ENCODE measurements at regions not wholly inside any gene's neighbourhood (a gene's known extent, or its start where the extent isn't known, plus 50 kb on each side); places are given as distances from the start of the nearest gene placed in this dataset.
"Not testable (repeated sequence)": the region's sequence is repeated elsewhere in the genome, so short reads cannot be mapped to it uniquely, and the experiment has no call there.

DNA sequence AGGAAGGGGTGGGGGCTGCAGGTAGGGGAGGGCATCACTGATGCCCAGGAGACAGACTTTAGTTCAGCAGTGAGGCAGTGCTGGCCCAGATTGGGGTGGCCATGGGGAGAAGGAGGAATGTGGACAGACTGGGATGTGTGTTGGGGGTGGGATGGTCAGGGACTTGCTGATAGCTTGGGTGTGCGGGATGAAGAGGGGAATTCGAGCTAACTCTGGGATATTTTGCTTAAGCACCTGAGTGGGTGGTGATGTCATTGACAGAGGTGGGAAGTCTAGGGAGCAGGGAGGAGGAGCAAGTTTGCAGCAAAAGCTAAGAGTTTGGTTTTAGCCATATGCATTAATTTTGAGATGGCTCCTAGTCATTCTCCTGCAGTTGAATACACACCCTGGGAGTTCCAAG is 207.5 kb downstream of the RPLP1 start:
- no peak for DNase-seq

DNA sequence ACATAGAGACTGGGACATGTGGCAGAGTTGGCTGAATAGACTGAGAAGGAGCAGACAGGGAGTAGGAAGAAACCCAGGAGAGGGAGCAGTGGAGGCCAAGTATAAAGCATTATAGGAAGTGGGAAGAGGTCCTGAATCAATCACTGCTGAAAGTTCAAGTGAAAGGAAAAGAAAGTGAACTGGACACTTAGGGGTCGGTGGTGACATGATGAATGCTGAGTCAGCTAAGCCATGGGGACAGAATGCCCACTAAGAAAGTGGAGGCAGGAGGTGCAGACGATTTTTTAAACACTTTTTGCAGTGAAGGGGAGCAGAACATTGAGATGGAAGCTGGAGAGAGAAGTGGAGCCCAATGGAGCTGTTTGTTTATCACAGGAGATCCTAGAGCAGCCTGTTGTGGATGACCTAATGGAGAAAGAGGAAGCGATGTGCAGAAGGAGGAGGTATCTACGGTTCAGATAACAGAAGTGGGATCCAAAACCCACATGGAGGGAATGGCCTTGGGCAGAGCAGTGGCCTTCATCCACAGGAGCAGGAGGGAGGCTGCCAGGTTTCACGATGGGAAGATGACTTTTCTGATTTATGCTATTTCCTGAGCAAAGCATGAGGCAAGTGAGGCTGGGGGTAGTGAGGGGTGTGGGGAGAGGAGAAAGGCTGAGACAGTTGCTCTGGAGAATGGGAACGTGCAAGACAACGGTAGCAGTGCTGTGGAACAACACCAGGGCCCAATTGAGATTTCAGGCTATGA is 208.2 kb downstream of the RPLP1 start:
- no peak for DNase-seq

DNA sequence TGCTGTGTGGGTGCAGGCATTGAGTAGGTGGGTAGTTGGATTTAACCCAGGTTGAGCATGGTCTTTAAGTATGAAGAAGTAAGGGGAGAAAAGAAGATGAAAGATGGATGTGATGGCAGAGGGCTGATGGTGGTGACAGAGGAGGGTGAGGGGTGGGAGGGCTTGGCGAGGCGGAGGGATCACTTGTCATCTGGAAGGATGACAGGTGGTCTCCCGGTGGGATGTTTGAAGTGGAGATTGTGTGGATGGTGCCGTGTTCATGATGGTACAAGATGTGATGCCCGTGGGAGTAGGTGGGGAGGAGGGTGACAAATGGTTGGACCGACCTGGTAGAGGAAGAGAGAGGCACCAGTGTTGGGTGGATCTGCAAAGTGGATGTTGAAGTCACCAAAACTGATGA is 208.8 kb downstream of the RPLP1 start:
- DNase-seq: no peak

DNA sequence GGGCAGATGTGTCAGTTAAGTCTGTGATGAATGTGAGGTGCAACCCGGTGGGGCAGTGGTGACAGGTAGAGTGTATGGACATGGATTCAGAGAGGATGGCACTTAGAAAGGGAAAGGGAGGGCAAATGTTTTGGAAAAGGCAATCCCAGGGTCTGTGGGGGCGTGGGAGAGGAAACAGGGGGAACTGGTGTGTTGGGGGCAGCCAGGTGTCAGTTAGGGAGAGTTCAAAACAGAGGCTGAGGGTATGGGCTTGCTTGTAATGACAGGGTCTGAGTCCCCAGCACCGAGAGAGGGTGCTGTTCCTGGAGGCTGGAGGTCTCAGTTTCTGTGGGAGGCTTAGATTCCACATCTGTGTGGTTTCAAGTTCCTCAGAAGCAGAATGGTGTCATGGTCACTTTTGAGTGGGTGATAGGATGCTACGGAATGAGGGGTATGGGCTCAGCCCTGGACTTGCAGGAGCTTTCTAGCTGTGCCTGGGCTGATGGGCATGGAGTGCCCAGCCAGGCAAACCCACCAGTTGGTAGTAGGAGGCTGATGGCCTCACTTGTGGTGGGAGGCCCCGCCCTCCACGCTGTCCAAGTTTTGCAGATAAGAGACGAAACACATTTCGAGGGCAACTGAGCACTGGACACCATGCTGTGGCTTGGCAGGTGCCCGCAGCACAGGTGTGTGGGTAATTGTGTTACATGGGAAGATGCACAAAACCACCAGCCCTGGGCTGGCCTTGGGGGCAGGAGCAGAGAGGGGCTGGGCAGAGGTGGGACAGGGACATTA is 209.4 kb downstream of the RPLP1 start:
- no peak for DNase-seq

DNA sequence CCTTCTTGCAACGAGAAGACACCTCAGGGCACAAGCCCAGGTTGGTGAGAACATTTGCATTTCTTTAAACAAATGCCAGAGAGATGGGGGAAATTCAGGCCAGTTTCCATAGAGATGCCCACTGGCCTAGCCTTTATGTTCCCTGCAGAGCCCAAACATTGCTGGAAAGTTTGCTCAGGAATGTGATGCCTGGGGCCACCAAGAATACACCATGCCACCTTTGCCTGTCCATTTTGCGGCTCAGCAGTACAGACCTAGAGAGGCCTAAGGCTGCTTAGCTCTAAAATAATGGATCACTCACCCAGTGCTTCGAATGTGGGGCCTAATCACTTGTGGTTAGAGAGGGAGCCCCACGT is 210.0 kb downstream of the RPLP1 start:
- DNase-seq: no peak

DNA sequence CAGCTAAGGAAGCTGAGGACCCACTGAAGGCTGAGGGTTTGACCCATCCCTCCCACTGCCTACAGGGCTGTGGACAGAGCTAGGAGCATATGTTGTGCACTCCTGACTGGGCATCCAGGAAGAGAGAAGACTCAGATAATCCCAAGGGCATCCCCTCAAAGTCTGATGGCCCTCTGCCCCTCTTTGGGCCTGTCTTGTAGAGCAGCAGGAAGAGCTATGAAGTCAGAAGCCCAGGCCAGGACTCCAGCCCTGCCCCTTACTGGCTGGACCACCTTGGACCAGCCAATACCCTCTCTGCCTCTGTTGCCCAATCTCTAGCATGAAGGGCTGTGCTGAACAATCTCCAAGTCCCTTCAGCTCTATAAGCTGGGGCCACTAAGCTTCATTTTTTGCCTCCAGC is 210.8 kb downstream of the RPLP1 start:
- DNase-seq: no peak

DNA sequence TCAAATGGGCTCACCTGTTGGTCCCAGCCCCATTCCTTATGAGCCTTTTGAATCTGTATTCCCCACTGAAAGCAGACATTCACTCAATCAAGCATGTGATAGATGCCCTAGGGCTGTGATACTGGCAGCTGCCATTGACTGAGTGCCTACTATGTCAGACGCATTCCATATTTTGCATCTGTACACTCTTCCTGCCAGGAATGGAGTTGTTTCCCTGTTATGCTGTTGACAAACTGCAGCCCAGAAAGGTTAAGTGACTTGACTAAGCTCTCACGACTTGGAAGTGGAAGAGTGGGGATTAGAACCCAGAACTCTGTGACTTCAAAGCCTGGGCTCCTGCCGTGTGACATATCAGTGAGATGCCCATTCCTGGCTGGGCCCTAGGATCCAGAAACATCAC is 211.4 kb downstream of the RPLP1 start:
- no peak for DNase-seq

DNA sequence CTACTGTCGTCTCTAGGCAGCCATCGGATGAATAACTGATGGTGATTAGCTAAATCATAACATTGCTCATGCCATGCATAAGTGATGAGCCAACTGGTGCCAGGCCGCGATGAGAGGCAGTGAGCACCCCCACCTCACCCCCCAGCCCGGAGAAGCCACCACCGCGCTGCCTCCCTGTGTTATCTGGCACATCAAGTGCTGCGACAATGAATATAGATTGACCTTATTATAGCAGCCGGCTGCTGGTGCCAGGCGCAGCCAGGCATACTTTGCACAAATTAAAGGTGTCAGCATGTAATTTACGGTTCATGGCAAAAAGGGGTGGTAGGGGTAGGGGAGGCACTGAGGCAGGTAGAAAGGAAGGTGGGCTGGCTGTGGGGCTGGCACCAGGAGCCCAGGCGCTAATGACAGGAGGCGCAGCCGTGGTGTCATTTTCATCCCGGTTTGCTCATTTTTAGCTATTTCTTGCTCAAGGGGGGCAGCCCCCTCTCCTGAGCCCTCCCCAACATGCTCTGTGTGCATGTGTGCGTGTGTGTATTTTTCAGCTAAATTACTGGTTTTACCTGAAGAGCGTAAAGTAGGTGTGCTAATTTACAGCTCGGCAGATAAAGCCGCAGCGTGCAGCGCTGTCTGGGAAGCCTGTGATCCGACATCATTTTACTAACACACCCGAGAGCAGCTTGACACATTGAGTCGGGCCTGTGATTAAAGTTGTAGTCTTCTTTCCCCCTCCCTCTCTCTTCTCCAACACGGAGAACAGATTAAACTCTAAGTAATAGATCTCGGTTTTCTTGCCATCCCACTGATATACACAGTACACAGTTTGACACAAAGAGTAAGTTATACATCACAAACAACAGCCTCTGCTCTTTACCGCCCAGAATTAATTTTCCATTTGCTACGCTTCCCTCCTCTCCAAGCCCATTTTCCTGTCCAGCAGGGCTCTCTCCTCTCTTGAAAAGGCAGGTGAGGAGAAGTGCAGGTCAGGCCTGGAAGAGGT is 212.3 kb downstream of the RPLP1 start:
- DNase-seq: no peak

DNA sequence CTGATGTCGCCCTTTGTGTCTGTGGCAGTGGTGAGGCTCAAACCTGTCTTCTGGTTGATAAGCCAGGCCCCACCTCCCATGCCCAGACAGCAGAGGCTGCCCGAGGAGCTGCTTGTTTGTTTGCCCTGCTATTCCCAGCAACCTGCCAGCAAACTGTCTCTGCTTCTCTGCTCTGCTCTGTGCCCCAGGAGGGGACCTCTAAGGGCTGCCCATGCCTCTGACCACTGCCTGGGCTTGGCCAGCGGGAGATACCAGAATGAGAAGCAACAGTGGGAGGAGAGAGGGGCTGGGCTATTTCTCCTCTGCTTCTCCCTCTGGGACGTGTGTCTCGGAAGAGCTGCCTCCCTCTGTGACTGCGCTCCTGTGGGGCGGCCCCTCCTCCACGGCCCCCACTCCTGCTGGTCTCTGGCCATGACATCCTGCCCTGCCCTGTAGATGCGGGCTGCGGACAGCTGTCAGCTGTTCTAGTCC is 213.1 kb downstream of the RPLP1 start:
- no peak for DNase-seq

DNA sequence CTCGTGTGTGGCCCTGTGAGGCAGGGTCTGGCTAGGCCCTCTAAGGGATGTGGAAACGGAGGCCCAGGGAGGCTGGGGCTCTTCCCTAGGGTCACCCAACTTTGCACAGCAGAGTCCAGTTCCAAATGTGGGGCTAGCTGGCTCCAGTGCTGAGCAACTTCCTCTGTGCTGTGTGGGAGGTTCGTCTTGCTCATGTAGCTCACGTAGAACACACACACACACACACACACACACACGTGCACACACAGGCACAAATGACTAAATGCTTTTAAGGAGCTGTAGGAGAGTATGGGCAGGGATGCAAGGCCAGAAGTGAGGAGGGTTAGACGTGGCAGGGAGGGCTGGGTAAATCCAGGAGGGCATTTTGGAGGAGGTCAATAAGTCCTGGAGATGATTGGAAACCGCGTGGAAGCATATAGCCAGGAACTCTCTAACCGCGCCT is 213.8 kb downstream of the RPLP1 start:
- DNase-seq: no peak

DNA sequence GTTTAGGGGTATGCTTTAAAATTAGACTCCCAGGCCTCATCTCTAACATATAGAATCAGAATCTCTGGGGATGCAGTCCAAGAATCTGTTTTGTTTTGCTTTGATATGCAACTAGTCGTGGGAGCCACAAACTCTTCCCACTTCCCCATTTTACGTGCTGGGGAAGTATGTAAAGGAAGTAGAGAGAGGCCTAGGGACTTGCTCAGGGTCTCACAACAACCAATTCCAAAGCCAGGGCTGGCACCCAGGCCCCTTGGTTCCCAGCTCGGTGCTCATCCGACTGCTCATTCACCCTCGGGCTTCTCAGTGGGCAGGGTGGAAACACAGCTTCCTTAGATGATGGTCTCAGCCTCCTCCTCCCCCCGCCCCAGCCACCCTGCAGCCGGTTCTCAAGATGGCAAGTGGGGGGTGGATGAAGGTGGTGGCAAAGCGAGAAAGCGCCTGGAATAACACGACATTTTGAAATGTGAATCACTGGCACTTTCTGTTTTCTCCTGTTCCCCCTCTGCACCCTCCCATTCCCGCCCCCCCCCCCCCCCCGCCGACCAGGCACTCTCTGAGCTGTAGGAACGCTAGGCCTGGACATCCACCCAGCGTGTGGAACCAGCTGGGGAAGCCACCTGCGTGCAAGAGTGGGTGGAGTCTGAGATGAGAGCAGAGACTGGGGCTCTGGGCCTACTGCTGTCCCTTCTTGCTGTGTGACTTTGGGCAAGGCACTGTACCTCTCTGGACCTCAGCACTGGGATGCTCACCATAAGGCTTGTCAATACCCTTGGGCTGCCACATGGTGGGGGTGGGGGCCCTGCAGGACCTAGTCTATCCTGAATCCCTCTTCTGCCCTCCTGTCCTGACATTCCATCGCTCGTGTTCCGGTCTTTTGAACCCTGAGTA is 214.5 kb downstream of the RPLP1 start:
- no peak for DNase-seq

DNA sequence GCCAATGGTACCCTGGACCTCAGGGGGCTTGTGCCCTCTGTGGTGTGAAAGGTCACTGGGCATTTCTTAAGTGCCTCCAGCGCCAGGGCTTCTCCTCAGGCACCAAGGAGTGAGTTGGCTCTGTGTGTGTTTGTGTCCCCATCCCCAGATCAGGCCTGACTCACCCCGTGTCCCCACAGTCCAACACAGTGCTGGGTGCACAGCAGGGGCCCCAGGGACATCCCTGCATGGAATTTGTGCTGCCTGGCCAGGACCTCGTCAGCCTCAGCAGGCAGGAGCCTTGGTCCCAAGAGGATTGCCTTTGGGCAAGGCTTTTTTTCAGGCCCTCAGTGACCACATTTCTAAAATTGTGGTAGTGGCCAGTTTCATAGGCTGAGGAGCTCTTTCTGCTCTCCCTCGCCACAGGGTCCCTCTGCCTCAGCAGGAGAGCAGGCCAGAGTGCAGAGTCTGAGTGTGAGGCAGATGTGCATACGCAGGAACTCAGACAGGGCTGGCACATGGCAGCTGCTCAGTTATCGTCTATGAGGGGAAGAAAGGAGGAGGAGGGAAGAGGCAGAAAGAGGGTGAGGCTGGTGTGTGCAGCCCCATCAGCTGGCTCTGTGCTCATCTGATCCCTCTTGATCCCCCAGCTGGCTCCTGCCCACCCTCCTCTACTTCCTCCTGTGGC is 215.6 kb downstream of the RPLP1 start:
- DNase-seq: no peak

DNA sequence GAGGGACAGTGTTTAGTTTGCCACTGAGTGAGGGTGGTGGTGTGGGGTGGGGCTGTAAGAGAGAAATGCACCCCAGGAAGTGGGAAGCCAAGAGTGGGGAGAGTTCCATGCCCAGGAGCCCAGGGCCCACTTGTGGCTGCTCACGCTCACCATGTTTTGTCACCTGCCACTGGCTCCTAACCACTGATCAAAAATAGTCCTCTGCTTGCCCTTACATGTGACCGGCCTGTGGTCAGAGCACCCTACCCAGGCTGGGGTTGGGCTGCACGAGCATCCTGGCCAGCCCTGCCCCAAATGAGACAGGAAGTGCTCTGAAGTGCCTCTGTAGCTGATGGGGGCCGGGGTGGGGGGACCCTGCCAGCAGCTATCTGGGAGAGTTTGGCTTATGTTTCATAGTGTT is 216.3 kb downstream of the RPLP1 start:
- DNase-seq: no peak

DNA sequence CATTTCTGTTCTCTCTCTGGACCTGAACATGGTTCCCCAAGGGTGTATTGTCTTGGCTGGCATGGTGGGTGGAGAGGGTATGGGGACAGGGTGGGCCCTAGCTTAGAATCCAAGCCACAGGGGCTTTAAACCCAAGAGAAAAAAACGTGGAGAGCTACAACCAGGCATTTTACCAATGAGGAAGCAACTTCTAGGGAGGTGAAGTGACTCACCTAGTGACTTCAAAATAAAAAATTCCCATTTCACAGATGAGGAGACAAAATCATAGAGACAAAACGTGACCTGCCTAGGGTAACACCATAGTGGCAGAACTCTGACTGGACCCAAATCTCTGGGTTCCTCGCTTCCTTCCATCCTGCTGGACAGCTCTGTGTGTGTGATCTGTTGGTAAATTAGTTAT is 216.8 kb downstream of the RPLP1 start:
- DNase-seq: no peak

DNA sequence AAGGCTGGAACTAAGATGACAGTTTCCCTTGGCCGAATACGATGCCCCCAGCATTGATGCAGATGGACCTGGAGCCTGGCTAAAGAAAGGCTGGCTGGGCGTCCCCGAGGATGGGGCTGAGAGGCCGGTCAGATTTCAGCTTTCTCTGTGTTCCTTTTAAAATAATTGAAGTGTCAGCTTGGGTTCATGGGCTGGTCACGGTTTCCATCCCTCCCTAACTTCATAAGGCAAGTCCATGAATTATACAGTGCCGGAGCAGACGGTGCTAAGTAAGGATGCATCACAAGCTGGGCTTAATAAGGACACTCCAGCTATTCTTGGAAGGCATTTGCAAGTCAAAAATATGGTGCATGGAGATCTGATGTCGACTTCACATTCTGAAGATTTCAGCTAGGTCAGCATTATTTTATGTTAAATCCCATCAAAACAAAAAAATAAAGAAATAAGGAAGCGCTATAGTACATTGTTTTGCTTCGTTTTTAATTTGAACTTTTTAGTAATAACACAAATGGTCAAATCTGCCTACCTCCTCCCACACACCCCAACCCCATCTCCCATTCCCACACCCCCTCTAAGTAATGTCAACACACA is 220.8 kb downstream of the RPLP1 start:
- no peak for DNase-seq

DNA sequence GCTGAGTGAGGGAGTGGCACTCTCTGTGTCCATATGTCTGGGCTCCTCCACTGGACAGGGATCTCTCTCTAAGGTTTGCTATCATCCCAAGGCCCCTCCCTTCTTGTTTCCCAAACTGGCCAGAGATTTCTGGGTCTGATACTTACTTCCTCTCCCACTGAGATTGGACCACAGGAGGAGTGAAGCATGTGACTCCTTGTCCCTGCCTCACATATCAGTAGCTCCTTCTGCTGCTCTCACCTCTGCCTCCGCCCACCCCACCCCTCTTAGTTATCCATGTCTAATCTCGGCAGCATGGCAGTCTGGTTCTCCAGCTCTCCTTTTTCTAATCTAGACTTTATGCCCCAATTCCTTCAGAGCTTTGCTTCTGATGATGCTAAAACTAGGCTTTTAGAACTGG is 223.1 kb downstream of the RPLP1 start:
- no peak for DNase-seq

DNA sequence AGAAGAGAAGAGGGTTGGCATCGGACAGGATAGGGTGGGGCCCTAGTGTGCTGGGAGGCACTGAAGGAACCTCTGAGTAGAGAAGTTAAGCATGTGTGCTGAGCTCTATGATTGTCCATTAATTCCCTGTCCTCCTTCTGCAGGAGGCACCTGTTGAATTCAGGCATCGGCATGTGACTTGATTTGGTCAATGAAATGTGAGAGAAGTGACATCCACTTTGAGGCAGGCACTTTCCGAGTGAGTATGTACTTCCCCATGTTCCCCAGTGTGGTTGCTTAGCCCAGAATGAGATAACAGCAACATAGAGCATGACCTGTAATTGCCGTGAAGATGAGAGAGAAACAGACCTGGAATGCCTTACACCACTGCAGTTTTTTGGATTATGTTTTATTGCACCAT is 224.8 kb downstream of the RPLP1 start:
- no peak for DNase-seq

DNA sequence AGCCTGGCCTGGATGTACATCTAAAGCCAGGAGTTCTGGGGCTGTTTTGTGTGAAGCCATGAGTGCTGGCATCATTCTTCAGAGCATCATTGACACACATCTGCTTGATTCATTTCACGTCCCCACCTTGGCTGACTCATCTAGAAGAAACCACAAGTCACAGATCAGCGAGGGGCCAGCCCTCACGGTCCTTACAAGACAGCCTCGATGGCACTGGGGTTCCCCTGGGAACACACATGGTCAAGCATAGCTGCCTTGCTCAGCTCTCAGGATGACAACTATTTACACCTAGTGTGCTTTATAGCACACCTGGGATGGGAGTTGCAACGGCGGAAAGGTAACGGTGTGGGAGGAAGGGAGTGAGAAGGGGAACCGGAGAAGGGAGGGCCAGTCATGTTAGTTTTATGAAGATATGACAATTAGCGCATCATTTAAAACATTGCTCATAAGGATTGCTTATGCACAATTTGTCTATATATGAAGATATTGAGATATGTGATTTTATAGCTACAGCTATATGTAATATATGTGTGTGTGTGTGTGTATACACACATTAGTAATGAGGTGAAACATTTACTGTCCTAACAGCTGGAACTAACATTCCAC is 227.1 kb downstream of the RPLP1 start:
- no peak for DNase-seq

DNA sequence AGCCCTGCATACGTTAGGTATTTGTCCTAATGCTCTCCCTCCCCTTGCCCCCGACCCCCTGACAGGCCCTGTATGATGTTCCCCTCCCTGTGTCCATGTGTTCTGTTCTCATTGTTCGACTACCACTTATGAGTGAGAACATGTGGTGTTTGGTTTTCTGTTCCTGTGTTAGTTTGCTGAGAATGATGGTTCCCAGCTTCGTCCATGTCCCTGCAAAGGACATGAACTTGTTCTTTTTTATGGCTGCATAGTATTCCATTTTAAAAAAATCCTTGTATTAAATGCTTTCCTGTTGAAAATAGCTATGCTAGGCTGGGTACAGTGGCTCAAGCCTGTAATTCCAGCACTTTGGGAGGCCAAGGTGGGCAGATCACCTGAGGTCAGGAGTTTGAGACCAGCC is 232.2 kb downstream of the RPLP1 start:
- not testable (repeated sequence) for DNase-seq

Measured in effector CD8-positive, alpha-beta T cell (primary cell).